ENCODE measurements at regions not wholly inside any gene's neighbourhood (a gene's known extent, or its start where the extent isn't known, plus 50 kb on each side); places are given as distances from the start of the nearest gene placed in this dataset.

- Mint-ChIP-seq H3K36me3 (no peaks in the 10 kb centered on the region), H3K4me3 (no peak overlapping the region), H3K9me3 (peaks cover 2% of the 10 kb centered on the region), H3K4me1 (no peaks in the 10 kb centered on the region), H3K27ac (no peak overlapping the region), H3K27me3 (no peaks in the 10 kb centered on the region)
- ATAC-seq (ENCODE audit: low read depth) (no peak), DNase-seq (ENCODE audit: low spot score in 2 of 2) (no peak)
Measured at GRCh38 chr1:219027146-219027673, 146.5 kb upstream of the LYPLAL1 start.

GRCh38 chr1:219031809-219032208 lies 141.9 kb upstream of the LYPLAL1 start:
- H3K36me3 Mint-ChIP-seq, result no peaks in the 10 kb centered on the region
- no peaks in the 10 kb centered on the region for H3K27me3 Mint-ChIP-seq
- no peak for ATAC-seq (ENCODE audit: low read depth)
- no peak overlapping the region for H3K27ac Mint-ChIP-seq
- H3K4me1 Mint-ChIP-seq, result no peaks in the 10 kb centered on the region
- H3K9me3 Mint-ChIP-seq, result no peaks in the 10 kb centered on the region
- DNase-seq (ENCODE audit: low spot score in 2 of 2), result no peak
- H3K4me3 Mint-ChIP-seq, result no peak overlapping the region

GRCh38 chr1:219038398-219038797 lies 135.3 kb upstream of the LYPLAL1 start:
- Mint-ChIP-seq H3K36me3 (peaks cover 3% of the 10 kb centered on the region), H3K4me3 (no peak overlapping the region), H3K27me3 (no peaks in the 10 kb centered on the region), H3K27ac (no peak overlapping the region), H3K4me1 (no peaks in the 10 kb centered on the region), H3K9me3 (peaks cover 5% of the 10 kb centered on the region)
- ATAC-seq (ENCODE audit: low read depth), result no peak
- DNase-seq (ENCODE audit: low spot score in 2 of 2), result no peak

- ATAC-seq (ENCODE audit: low read depth) (no peak), DNase-seq (ENCODE audit: low spot score in 2 of 2) (no peak)
- Mint-ChIP-seq H3K9me3 (peaks cover 5% of the 10 kb centered on the region), H3K27me3 (no peaks in the 10 kb centered on the region), H3K27ac (no peak overlapping the region), H3K4me1 (no peaks in the 10 kb centered on the region), H3K4me3 (no peak overlapping the region), H3K36me3 (peaks cover 3% of the 10 kb centered on the region)
Measured at GRCh38 chr1:219039017-219039681, 134.5 kb upstream of the LYPLAL1 start.

- Mint-ChIP-seq H3K4me1 (no peaks in the 10 kb centered on the region), H3K27ac (no peak overlapping the region), H3K4me3 (no peak overlapping the region), H3K27me3 (no peaks in the 10 kb centered on the region), H3K9me3 (peaks cover 5% of the 10 kb centered on the region), H3K36me3 (peaks cover 3% of the 10 kb centered on the region)
- ATAC-seq (ENCODE audit: low read depth) (no peak), DNase-seq (ENCODE audit: low spot score in 2 of 2) (no peak)
Measured at GRCh38 chr1:219039682-219040154, 134.0 kb upstream of the LYPLAL1 start.

- Mint-ChIP-seq H3K36me3 (peaks cover 3% of the 10 kb centered on the region), H3K9me3 (peaks cover 5% of the 10 kb centered on the region), H3K27ac (no peak overlapping the region), H3K27me3 (no peaks in the 10 kb centered on the region), H3K4me3 (no peak overlapping the region), H3K4me1 (no peaks in the 10 kb centered on the region)
- no peak for DNase-seq (ENCODE audit: low spot score in 2 of 2)
- ATAC-seq (ENCODE audit: low read depth), result no peak
Measured at GRCh38 chr1:219040291-219040690, 133.4 kb upstream of the LYPLAL1 start.

DNA sequence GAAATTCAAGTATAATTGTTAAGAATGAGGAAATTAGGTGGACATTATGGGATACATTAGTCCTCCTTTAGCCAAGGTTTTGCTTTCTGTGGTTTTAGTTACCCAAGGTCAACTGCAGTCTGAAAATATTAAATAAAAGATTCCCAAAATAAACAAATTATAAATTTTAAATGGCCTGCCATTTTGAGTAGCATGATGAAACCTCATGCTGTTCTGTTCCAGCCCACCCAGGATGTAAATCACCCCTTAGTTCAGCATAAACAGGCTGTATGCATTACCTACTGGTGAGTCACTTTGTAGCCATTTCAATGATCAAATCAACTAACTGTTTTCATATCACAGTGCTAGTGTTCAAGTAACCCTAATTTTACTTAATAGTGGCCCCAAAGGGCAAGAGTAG lies 132.5 kb upstream of the LYPLAL1 start:
- ATAC-seq (ENCODE audit: low read depth) (no peak), DNase-seq (ENCODE audit: low spot score in 2 of 2) (no peak)
- Mint-ChIP-seq H3K27me3 (no peaks in the 10 kb centered on the region), H3K27ac (no peak overlapping the region), H3K9me3 (peaks cover 5% of the 10 kb centered on the region), H3K4me1 (no peaks in the 10 kb centered on the region), H3K36me3 (peaks cover 3% of the 10 kb centered on the region), H3K4me3 (no peak overlapping the region)

DNA sequence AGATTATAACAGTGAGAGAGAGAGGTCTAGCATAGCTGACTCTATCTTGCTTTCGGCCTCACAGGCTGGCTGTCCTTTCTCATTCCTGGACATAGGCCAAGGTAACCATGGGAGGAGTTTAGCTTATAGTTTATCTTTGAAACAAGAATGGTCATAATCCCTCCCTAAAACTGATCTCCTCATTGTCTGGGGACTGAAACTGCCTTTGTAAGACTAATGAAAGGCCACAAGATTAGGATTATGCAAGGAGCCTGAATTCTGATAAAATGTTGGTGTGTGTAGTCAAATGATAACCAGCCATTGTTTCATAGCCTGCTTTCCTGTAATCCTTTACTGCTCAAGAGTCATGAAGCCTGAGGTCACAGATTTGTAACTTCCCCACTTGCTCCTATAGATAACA lies 131.9 kb upstream of the LYPLAL1 start:
- Mint-ChIP-seq H3K36me3 (peaks cover 3% of the 10 kb centered on the region), H3K4me3 (no peak overlapping the region), H3K4me1 (no peaks in the 10 kb centered on the region), H3K27ac (no peak overlapping the region), H3K27me3 (no peaks in the 10 kb centered on the region), H3K9me3 (peaks cover 5% of the 10 kb centered on the region)
- ATAC-seq (ENCODE audit: low read depth) (no peak), DNase-seq (ENCODE audit: low spot score in 2 of 2) (no peak)

GRCh38 chr1:219042769-219043168 lies 130.9 kb upstream of the LYPLAL1 start:
- no peaks in the 10 kb centered on the region for H3K27me3 Mint-ChIP-seq
- DNase-seq (ENCODE audit: low spot score in 2 of 2), result no peak
- H3K9me3 Mint-ChIP-seq, result peaks cover 5% of the 10 kb centered on the region
- no peaks in the 10 kb centered on the region for H3K4me1 Mint-ChIP-seq
- peaks cover 3% of the 10 kb centered on the region for H3K36me3 Mint-ChIP-seq
- no peak overlapping the region for H3K4me3 Mint-ChIP-seq
- no peak for ATAC-seq (ENCODE audit: low read depth)
- H3K27ac Mint-ChIP-seq, result no peak overlapping the region

DNA sequence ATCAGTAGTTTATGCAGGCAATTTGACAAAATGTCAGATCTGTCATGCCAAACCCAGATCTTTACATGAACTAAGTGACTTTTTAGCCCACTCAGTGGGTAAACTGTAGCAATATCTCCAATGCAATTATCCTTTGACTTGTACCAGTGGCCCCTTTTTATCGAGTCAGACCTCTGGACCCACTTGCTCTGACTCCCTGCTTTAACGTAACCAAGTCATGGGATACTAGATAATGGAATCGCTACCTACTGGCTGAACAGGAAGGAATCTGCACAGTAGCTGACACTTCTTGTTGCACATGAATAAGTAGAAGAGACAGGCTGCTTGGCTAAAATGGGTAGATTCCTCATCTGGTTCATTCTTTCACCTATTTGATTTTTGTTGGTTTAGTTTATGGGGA lies 128.4 kb upstream of the LYPLAL1 start:
- Mint-ChIP-seq H3K27ac (no peak overlapping the region), H3K9me3 (peaks cover 5% of the 10 kb centered on the region), H3K4me3 (no peak overlapping the region), H3K36me3 (peaks cover 3% of the 10 kb centered on the region), H3K4me1 (no peaks in the 10 kb centered on the region), H3K27me3 (peaks cover 4% of the 10 kb centered on the region)
- no peak for DNase-seq (ENCODE audit: low spot score in 2 of 2)
- ATAC-seq (ENCODE audit: low read depth), result no peak

- Mint-ChIP-seq H3K9me3 (no peaks in the 10 kb centered on the region), H3K27ac (no peak overlapping the region), H3K4me3 (no peak overlapping the region), H3K36me3 (no peaks in the 10 kb centered on the region), H3K27me3 (peaks cover 4% of the 10 kb centered on the region), H3K4me1 (no peaks in the 10 kb centered on the region)
- ATAC-seq (ENCODE audit: low read depth) (no peak), DNase-seq (ENCODE audit: low spot score in 2 of 2) (no peak)
Measured at GRCh38 chr1:219049501-219049900, 124.2 kb upstream of the LYPLAL1 start.

GRCh38 chr1:219050086-219050821 lies 123.4 kb upstream of the LYPLAL1 start:
- Mint-ChIP-seq H3K9me3 (no peaks in the 10 kb centered on the region), H3K4me3 (no peak overlapping the region), H3K36me3 (no peaks in the 10 kb centered on the region), H3K27ac (no peak overlapping the region), H3K4me1 (no peaks in the 10 kb centered on the region), H3K27me3 (peaks cover 4% of the 10 kb centered on the region)
- ATAC-seq (ENCODE audit: low read depth) (no peak), DNase-seq (ENCODE audit: low spot score in 2 of 2) (no peak)

- H3K36me3 Mint-ChIP-seq, result no peaks in the 10 kb centered on the region
- H3K9me3 Mint-ChIP-seq, result no peaks in the 10 kb centered on the region
- no peaks in the 10 kb centered on the region for H3K4me1 Mint-ChIP-seq
- no peak for DNase-seq (ENCODE audit: low spot score in 2 of 2)
- H3K4me3 Mint-ChIP-seq, result no peak overlapping the region
- no peak for ATAC-seq (ENCODE audit: low read depth)
- no peak overlapping the region for H3K27ac Mint-ChIP-seq
- peaks cover 4% of the 10 kb centered on the region for H3K27me3 Mint-ChIP-seq
Measured at GRCh38 chr1:219050822-219051125, 122.9 kb upstream of the LYPLAL1 start.

DNA sequence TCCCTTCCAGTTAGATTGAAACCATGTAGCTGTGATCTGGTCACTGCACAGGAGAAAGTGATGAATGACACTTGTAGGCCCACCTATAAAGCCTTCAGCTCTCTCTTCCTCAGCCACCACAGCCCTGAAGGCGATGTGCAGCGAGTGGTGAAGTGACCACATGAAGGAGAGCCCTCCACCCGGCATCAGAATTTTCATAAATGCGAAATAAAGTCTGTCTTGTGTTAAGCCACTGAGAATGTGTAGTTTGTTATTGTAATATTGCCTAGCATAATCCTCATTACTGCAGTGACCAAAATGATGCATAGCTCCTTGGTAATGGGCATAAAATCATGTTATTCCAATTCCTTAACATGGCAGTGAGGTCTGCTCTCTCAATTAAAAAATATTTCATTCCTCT lies 122.1 kb upstream of the LYPLAL1 start:
- no peak for ATAC-seq (ENCODE audit: low read depth)
- Mint-ChIP-seq H3K9me3 (no peaks in the 10 kb centered on the region), H3K27me3 (peaks cover 4% of the 10 kb centered on the region), H3K4me1 (no peaks in the 10 kb centered on the region), H3K36me3 (no peaks in the 10 kb centered on the region), H3K27ac (no peak overlapping the region), H3K4me3 (no peak overlapping the region)
- DNase-seq (ENCODE audit: low spot score in 2 of 2), result no peak

All from memory B cell (primary cell).